Activated CD4-positive, alpha-beta T cell treated with anti-CD3 and anti-CD28 coated beads, Interleukin-2, amount 50 U/mL, for 48 hours (primary cell): ENCODE measurements at regions not wholly inside any gene's neighbourhood (a gene's known extent, or its start where the extent isn't known, plus 50 kb on each side); places are given as distances from the start of the nearest gene placed in this dataset.

Experiments used
- DNase-seq, 2 experiments: peaks; one replicate each; pipeline ENCODE4 v3.0.0-alpha.2; 2020

DNA sequence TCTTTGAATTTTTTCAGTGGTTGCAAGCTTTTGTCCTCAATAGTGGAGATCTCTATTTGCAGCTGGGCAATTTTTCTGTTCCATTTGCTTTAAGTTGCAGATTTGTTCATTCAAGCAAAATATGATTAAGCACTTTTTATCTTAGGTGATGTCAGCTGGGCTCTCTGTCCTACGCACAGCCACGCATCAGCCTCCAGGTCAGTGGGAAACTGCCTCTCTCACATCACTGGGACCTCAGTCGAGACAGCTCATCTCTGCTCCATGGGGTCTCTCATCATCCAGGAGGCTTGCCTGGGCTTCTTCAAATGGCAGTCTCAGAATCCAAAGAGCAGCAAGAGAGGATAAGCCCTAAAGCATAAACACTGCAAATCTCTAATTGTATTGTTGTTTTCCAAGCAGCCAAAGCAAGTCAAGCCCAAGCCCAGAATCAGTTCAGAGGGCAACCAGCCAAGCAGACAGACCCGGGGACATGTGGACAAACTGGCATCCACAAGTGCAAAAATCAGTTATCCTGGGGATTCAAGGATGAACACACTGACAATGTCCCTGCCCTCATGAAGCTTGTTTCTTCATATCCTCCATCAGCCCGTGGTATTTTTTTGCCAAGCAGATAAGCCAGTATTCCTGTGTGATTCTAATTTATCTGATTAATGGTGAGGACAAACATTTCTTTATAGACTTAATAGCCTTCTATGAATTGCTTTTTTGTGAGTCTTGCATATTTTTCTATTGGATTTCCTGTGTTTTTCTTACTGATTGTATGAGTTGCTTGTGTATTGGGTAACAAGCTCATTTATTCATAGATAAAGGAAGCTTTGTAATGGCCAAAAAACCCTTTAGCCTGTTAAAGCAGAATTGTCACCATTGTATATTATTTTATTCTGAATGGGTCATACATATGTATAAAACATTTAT is 262.5 kb downstream of the GXYLT1 start:
- DNase-seq = no peak

DNA sequence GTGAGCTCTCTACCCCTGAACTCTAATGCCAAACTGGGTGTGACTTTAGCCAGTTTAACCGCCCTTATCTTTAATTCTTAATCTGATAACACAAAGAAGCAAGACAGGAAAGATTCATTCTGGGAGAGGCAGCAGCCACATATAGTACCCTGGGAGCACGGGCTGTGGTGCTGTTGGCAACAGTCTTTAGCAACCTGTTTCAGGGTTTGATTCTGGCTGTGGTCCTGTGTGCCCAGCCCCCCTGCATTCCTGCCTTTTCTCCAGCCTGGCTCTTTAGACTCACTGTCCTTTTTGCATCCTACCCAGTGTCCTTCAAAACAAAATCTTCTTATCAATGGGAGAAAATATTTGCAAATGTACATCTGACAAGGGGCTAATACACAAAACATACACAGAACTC is 275.2 kb downstream of the GXYLT1 start:
- DNase-seq = no peak

DNA sequence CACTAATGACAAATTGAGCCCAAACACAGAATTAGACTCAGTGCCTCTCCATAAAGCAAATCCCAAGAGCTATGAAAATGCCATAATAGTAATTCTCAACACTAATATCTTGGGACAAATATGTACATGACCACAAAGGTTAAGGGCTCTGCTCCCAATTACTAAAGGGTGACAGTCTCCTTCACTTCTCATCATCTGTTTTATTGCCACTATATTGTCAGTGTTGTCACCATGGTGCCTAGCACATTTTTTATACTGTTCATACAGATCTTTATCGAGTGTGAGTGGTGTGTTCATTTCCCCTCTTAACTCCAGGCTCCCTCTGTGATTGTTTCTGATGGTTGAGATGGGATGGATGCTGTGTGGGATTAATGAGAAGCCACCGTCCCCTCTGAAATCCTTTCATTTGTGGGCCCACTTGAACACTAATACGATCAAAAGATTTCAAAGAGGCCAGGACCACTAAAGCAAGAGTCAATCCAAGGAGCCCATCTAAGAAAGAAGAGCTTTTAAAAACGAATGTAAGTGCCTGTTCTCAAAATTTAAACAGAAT is 277.7 kb downstream of the GXYLT1 start:
- no peak for DNase-seq

DNA sequence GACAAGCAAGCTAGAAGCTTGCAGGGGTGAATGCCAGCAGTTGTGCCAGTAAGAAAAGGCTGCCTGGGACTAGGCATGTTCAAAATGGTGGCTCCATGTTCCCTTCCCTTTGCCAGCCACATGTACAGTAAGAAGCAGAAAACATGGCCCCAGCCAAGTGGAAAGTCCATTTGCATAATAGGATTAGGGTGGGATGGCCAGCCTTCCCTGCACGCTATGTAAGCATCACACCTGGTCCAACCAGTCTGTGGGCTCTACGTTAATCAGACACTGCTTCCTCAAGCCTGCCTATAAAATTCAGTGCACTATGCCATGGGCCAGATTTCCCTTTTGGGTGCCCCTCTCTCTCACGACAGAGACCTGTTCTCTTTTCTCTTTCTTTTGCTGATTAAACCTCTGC is 288.4 kb downstream of the GXYLT1 start:
- DNase-seq = no peak

DNA sequence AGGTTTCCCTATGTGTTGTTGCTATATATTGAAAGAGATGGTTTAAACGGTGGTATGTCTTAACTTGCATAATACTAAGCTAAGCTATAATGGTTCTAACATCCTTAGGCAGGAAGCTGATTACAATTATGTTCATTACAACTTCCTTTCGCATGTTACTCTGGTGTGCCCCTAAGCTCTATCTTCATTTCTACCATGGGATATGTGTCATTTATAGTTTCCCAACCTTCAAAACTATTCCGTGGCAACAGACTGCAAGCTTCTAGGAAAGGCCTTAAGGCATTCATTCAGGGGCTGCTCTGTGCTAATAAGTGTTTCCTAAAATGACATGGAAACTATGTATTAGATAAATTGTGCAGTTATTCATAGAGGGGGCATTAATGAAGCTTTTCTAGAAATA is 294.6 kb downstream of the GXYLT1 start:
- no peak for DNase-seq

DNA sequence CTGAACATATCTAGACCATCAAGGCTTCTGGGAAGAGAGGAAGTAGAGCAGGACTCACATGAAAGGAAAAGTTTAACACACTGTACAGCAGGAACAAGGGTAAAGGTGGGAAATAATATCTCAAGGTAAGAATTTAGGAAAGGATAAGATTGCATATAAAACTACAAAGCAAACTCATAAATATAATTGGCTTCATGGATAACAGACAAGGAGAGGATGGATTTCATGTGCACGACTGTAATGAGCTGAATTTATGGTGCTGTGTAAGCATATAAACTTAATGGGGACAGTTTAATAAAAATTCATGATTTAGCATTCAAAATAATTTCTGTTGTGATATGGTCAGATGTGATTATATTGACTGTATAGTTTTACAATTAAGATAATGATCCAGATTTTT is 298.0 kb downstream of the GXYLT1 start:
- no peak for DNase-seq

DNA sequence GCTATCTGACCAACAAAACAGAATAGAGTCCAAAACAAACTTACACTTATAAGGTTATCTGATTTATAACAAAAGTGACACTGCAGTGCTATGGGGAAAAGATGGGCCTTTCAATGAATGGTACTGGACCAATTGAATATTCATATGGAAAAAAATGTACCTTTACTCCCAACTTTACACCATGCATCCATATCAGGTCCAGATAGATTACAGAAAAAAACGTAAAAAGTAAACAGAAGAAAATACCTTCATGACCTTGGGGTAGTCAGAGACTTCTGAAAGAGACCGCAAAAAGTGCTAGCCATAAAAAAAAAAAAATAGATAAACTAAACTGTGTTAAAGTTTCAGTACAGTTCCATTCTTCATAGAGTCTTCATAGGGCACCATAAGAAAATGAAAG is 308.3 kb downstream of the GXYLT1 start:
- DNase-seq = no peak

DNA sequence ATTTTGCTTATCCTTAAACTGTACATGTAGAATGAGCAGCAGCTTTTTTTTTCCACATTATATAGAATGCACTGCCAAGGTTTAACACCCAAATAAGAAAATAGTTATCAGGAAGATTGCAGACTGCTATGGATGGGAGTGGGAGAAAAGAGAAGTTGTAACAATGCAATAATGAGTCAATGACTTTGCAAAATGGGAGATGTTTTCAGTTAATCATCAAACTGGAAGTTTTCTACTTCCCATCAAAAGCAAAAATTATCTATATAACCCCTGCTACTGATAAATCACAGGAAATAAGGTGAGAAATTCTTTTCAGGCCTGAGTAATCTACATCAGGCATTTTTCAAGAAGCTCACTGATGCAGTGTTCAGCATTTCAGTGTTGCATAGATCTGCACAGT is 309.1 kb downstream of the GXYLT1 start:
- DNase-seq = no peak

DNA sequence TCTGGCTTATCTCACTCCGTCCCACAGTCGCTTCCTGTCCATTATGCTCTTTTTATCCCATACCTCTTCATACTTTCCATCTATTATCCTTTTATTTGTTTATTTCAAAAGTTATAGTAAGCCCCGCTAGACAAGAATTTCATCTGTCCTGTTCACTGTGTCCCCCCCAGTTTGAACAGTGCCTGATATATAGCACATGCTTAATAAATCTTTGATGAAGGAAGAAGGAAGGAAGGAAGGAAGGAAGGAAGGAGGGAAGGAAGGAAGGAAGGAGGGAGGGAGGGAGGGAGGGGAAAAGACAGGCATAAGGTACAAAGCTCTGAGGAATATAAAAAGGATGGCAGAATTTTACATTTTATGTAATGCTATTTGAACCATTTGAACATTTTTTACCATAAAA is 324.7 kb downstream of the GXYLT1 start:
- no peak for DNase-seq

DNA sequence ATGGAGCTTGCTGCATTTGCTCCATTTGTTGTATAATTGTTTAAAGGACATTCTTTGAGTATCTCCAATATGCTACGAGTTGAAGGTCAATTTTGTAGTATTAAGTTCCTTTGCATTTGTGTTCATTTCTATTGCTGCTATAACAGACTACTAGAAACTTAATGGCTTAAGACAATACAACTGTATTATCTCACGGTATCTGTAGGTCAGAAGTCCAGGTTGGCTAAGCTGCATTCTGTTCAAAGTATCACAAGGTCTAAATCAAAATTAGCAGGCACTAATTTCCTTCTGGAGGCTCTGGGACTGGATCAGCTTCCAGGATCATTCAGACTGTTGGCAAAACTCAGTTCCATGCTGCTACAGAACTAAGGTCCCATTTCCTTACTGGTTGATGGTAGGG is 340.6 kb downstream of the GXYLT1 start:
- DNase-seq = no peak

DNA sequence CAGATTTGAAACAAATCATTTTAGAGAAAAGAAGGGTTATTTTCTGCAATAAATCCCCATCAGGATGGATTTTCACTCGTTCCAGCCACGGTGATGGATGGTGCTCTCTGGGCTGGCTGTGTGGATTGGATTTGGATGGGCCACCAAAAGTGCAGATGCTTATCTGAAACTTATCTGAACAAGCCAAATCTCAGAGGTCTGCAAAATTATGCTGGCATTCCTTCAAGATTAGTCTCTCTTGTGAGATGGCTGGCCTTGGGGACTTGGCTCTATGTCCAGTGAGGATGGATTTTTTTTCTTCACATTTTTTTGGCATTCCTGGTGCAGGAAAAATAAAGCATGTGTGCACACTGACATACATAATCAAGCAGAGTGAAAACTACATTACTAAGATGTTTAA is 341.9 kb downstream of the GXYLT1 start:
- no peak for DNase-seq

DNA sequence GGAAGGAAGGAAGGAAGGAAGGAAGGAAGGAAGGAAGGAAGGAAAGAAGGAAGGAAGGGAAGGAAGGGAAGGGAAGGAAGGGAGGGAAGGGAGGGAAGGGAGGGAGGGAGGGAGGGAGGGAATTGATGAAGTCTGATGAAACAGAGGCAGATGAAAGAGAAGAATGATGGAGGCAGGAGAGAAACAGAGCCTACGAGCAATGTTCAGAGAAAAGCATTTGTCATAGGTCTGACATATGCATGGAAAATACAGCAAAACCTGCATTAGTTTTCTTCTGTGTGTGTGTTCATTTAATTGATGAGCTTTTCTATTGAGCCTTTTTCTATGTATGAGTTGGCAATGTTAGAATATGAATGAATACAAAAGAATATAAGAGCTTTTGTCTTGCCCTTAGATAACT is 343.4 kb downstream of the GXYLT1 start:
- DNase-seq = no peak

DNA sequence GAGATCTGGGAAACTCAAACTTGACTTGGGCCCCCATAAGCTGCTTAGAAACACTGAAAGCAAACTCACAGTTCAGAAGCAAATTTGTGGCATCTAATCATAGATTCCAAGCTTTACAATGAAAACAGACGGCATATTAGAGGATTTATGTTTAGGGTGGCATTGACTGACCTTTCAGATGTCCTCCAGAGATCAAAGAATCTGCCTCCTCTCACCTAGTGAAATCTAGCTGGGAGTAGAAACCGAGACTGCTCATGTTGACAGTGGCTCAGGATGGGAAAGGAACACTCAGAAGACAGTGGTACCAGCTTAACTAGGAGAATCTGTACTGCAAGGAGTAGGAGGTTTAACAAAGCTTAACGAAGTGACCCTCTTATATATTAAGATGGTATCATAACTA is 345.0 kb downstream of the GXYLT1 start:
- DNase-seq = no peak

DNA sequence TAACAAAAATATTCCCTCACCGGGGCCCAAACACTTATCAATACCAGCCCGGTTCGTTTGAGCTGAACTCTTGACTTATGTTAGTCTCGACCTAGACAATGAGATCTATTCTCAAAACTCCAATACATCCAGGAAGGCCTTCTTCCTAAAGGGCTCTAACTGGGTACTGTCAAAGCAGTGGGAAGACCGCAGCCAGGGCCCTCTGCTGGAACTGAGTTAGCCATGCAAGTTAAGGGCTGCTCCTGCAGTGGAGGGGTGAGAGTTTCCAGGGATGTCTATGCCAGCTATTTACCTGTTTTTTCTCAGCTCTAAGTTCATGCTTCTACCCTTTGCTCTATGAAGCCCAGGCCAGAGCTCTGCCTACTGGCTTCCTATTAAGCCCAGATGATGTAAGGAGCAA is 348.8 kb downstream of the GXYLT1 start:
- no peak for DNase-seq

DNA sequence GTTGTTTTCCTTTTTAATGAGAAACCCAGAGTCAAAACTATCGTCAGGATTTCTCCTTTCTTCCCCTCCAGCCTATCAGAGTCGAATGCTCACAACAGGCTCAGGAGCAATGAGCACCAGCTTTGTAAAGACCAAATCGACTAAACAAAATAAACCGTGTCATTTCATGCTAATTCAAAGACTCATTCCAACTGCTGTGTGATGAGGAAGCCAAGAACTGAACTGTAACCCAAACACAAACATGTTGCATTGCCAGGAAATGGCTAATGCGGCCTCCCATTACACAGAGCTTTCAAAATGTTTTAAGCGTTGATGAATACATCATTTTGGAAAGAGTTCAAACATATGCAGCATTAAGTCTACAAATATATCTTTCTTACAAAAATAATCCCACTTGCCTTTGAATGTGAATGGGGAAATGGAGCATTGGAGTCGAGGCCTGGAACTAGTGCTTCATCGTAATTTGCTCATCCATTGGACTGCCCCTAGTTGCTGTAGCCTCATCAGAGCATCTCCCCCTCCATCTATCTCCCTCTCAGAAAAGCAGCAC is 349.5 kb downstream of the GXYLT1 start:
- DNase-seq = no peak

DNA sequence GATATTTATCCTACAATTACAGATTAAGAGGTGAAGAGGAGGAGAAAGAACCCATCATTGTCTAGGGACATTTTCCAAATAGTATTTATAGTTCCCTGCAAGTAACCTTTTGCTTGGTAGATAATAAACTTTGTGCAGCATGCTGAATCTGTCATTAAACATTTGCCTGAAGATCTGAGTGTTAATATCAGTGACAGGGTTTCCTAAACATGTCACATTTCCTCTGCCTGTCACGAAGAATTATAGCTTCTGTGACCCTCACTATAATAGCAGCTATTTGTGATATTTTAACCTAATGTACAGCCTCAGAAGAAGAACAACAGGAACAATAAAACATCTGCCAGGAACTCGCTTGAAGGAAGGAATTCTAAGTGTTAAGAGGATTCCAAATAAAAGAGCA is 350.3 kb downstream of the GXYLT1 start:
- DNase-seq = no peak

DNA sequence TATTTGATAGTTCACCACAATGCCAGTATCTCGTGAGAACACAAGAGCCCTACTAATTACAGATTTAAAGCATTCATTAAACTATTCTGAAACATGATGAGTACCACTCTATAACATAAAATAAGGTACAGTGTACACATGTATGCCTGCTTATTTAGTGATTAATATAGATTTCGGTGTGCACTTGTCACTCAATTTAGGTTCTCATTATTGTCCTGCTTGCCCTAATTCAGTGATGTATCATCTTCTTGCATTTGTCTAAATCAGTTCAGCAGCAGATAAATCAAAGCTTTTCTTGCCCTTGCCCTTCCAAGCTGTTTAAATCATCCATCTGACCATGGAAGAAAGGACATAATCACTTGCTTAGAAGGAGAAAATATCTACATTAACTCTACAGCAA is 359.7 kb downstream of the GXYLT1 start:
- no peak for DNase-seq

DNA sequence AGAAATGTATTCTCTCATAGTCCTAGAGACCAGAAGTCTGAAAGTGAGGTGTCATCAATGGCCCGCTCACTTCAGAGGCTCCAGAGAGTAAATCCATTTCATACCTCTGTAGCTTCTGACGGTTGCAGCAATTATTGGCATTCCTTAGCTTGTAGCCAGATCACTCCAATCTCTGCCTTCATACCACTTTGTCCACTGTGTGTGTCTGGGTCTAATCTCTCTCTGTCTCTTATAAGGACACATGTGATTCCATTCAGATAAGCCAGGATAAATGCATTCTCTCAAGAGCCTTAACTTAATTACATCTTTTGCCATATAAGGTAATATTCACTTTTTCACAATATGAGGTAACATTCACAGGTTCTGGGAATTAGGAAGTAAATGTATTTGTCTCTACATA is 365.7 kb downstream of the GXYLT1 start:
- DNase-seq = no peak

DNA sequence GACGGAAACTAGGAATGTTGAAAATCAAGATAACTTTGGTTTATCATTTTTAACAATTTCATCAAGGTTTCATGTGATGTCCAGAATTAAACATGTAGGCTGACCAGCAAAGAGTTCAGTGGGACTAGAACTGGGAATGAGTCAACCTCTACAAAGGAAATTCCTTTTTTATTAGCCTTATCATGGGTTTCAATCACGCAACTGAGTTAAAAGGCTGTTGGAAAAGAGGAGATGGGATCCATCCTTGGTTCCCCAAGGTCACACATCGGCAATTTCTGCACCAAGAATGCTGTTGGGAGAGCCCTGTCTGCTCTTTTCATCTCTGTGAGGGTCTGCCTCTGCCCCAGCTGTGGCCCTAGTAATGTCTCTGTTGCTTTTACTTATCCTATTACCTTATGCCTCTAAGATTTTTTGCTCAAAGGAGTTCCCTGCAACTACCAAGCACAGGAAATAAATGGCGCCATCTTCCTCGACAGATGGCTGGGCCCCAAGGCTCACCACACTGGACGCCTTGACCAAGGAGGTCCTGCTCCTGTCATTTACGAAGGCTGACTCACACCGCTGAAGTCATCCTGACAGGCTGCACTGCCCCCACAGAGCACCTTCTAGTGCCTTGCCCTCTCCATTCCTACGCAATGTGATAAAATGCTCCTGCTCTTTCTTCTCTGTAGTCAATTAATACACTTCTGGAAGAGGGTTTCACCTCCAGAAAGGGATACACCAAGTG is 367.4 kb downstream of the GXYLT1 start:
- no peak for DNase-seq

DNA sequence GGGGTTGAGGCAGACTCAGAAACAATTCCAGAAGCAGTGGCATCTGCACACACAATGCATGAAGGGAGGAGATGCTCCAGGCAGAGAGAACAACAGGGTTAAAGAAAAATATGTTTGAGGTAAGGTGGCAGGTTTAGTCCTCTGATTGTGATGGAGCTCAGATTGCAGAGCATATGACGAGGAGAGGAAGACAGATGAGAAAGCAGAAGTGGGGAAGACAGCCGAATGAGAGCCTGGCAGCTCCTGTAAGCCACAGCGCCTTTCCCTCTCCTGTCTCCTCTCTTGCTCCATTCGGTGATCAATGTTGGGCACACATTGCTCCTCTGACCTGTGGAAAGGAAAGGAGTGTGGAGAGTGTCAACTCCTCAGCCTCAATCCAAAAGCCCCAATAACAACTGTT is 372.2 kb downstream of the GXYLT1 start:
- DNase-seq = no peak

DNA sequence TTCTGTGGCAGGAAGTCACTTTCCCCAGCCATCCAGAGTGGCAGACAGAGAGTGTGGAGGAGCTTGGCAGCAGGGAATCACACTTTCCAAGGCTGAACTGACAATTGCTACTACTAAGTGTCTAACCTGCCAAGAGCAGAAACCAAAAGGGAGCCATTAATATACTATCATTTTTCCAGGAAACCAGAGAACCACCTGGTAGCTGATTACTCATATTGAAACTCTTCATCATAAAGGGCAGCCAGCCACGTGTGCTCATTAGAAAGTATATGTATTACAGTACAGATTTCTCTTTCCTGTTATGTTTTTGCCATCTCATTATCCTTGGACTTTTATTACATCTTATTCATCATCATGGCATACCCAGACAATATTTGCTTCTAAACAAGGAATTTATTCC is 374.9 kb downstream of the GXYLT1 start:
- no peak for DNase-seq

DNA sequence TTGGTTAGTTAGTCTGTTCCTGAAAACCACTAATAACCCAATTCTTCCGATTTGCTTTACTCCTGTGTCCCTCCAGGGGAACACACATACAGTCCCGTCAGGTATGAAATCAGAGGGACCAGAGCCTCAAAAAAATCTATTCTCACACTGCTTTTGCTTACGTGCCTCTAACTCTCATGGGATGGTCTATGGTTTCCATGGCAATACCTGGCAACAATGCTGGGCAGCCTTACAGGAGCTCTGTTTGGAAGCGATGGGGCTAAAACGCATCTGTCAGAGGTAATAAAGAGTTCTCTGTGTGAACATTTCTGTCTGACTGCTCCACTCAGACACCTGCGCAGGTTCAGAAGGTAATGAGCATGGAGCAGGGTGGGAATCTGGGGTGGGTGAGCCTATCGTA is 376.2 kb downstream of the GXYLT1 start:
- DNase-seq = no peak

DNA sequence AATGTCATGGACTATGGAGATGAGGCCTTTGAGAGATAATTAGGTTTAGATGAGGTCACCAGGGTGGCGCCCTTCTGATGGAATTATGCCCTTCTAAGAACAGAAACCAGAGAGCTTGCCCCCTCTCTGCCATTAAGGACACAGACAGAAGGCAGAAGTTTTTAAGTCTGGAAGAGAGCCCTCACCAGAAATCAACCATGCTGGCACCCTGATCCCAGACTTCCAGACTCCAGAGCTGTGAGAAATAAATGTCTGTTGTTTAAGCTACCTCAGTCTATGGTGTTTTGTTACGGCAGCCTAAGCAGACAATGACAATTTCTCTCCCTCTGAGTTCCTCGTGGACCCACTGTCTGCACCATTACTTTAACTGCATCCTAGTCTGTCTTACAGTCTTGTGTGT is 382.0 kb downstream of the GXYLT1 start:
- no peak for DNase-seq

DNA sequence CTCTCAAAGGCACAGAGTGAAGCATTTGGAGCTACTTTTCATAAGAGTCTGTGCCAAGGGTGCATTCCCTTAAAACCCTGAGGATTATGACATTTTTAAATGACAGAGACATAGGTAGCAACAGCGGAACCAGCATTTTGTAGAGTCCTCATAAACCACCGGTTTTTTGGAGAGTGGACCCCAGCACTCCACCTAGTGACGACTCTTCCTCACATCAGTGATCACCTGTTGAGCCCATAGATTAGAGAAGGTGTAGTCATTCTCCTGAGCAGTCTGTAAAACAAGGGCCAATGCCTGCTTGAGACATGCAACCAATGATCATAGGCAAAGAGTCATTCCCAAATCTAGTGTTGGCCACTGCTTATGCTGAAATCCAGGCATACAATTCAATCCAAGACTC is 399.1 kb downstream of the GXYLT1 start:
- DNase-seq = no peak
